ENCODE measurements at regions not wholly inside any gene's neighbourhood (a gene's known extent, or its start where the extent isn't known, plus 50 kb on each side); places are given as distances from the start of the nearest gene placed in this dataset.

GRCh38 chr11:103749158-103749557, 287.3 kb upstream of the DDI1 start:
- H3K27ac ChIP-seq (ENCODE audit: low read length): no peak overlapping the region
- no peaks in the 10 kb centered on the region for H3K4me1 ChIP-seq (ENCODE audit: insufficient read depth, low read length)
- intact Hi-C loops (cut with micrococcal nuclease): no loop called here
- no peak for TF ChIP-seq EZH2phosphoT487 (IDR thresholded peaks at IDR 0.05; ENCODE audit: borderline replicate concordance, low read length)
- no peak for TF ChIP-seq EZH2 (IDR thresholded peaks at IDR 0.05; ENCODE audit: low read length, unreplicated experiment)
- TF ChIP-seq, protein P1, sequence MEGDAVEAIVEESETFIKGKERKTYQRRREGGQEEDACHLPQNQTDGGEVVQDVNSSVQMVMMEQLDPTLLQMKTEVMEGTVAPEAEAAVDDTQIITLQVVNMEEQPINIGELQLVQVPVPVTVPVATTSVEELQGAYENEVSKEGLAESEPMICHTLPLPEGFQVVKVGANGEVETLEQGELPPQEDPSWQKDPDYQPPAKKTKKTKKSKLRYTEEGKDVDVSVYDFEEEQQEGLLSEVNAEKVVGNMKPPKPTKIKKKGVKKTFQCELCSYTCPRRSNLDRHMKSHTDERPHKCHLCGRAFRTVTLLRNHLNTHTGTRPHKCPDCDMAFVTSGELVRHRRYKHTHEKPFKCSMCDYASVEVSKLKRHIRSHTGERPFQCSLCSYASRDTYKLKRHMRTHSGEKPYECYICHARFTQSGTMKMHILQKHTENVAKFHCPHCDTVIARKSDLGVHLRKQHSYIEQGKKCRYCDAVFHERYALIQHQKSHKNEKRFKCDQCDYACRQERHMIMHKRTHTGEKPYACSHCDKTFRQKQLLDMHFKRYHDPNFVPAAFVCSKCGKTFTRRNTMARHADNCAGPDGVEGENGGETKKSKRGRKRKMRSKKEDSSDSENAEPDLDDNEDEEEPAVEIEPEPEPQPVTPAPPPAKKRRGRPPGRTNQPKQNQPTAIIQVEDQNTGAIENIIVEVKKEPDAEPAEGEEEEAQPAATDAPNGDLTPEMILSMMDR (conservative IDR thresholded peaks at IDR 0.05; ENCODE audit: low read depth, low read length): no peak
- H3K79me2 ChIP-seq (ENCODE audit: low read length): no peaks in the 10 kb centered on the region
- H3K36me3 ChIP-seq (ENCODE audit: low read depth, low read length): no peaks in the 10 kb centered on the region
- no peak overlapping the region for H3K9ac ChIP-seq (ENCODE audit: low read length)
- H3K9me3 ChIP-seq (ENCODE audit: low read length): no peaks in the 10 kb centered on the region
- no peak overlapping the region for H2AFZ ChIP-seq (ENCODE audit: low read length)
- H3K4me3 ChIP-seq (ENCODE audit: low read length): no peak overlapping the region
- ChIA-PET CTCF (no interaction called here), POLR2A (ENCODE audit: unreplicated experiment) (no interaction called here)
- no peak for DNase-seq
- no peak overlapping the region for H3K4me2 ChIP-seq (ENCODE audit: low read length)
- H3K9me2 ChIP-seq (replicated peaks; ENCODE audit: low read length): no peaks in the 10 kb centered on the region
- no peak for ATAC-seq
- H4K20me1 ChIP-seq (ENCODE audit: low read length): no peaks in the 10 kb centered on the region
- no TSS peak for BruUV-seq (replicated peaks)
- no peaks in the 10 kb centered on the region for H3F3A ChIP-seq (ENCODE audit: low read length, unreplicated experiment)
- H3K27me3 ChIP-seq (ENCODE audit: low read length): peaks cover 24% of the 10 kb centered on the region

GRCh38 chr11:103768816-103769215, 267.6 kb upstream of the DDI1 start:
- H3K27me3 ChIP-seq (ENCODE audit: low read length): no peaks in the 10 kb centered on the region
- H3K79me2 ChIP-seq (ENCODE audit: low read length): no peaks in the 10 kb centered on the region
- no peak for ATAC-seq
- 0 out of 2 replicates have a peak, but pooled peaks cover 7% of the 10 kb centered on the region for H3K9me2 ChIP-seq (replicated peaks; ENCODE audit: low read length)
- H2AFZ ChIP-seq (ENCODE audit: low read length): no peak overlapping the region
- POLR2A ChIA-PET (ENCODE audit: unreplicated experiment): no interaction called here
- no peaks in the 10 kb centered on the region for H4K20me1 ChIP-seq (ENCODE audit: low read length)
- no TSS peak for BruUV-seq (replicated peaks)
- H3K4me1 ChIP-seq (ENCODE audit: insufficient read depth, low read length): no peaks in the 10 kb centered on the region
- TF ChIP-seq EZH2 (IDR thresholded peaks at IDR 0.05; ENCODE audit: low read length, unreplicated experiment) (no peak), EZH2phosphoT487 (IDR thresholded peaks at IDR 0.05; ENCODE audit: borderline replicate concordance, low read length) (no peak)
- TF ChIP-seq, protein P1 (conservative IDR thresholded peaks at IDR 0.05; ENCODE audit: low read depth, low read length): no peak
- H3K27ac ChIP-seq (ENCODE audit: low read length): no peak overlapping the region
- H3F3A ChIP-seq (ENCODE audit: low read length, unreplicated experiment): no peaks in the 10 kb centered on the region
- H3K9me3 ChIP-seq (ENCODE audit: low read length): no peaks in the 10 kb centered on the region
- intact Hi-C loops (cut with micrococcal nuclease): no loop called here
- CTCF ChIA-PET: no interaction called here
- H3K4me3 ChIP-seq (ENCODE audit: low read length): no peak overlapping the region
- no peaks in the 10 kb centered on the region for H3K36me3 ChIP-seq (ENCODE audit: low read depth, low read length)
- H3K9ac ChIP-seq (ENCODE audit: low read length): no peak overlapping the region
- H3K4me2 ChIP-seq (ENCODE audit: low read length): no peak overlapping the region
- no peak for DNase-seq

DNA sequence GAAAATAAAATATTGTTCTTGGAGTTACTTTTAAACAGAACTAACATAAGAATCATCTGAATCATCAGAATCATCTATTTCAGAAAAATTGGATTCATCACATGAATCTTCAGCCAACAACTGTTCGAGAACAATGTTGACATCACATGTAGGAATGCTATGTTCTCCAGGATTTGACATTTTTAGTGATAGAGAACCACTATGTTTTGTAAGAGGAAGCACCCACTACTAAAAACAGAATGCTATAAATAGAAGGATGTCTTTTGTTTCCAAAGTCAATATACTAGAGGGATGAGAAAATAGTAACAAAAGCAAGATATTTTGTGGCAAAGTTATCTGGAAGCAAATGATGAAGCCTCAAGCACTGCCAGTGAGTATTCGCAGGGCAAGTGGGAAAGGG, 263.4 kb upstream of the DDI1 start:
- Histone ChIP-seq H4K20me1 (ENCODE audit: low read length) (no peaks in the 10 kb centered on the region), H3K4me3 (ENCODE audit: low read length) (no peak overlapping the region), H3K27me3 (ENCODE audit: low read length) (peaks cover 5% of the 10 kb centered on the region; the same call in 1 of the 2 replicates), H3K79me2 (ENCODE audit: low read length) (no peaks in the 10 kb centered on the region), H3K27ac (ENCODE audit: low read length) (no peak overlapping the region), H3K9me2 (replicated peaks; ENCODE audit: low read length) (no peaks in the 10 kb centered on the region), H3F3A (ENCODE audit: low read length, unreplicated experiment) (no peaks in the 10 kb centered on the region), H3K9ac (ENCODE audit: low read length) (no peak overlapping the region), H3K4me2 (ENCODE audit: low read length) (no peak overlapping the region), H3K36me3 (ENCODE audit: low read depth, low read length) (no peaks in the 10 kb centered on the region), H2AFZ (ENCODE audit: low read length) (no peak overlapping the region), H3K9me3 (ENCODE audit: low read length) (no peaks in the 10 kb centered on the region), H3K4me1 (ENCODE audit: insufficient read depth, low read length) (no peaks in the 10 kb centered on the region)
- TF ChIP-seq EZH2 (IDR thresholded peaks at IDR 0.05; ENCODE audit: low read length, unreplicated experiment) (no peak), EZH2phosphoT487 (IDR thresholded peaks at IDR 0.05; ENCODE audit: borderline replicate concordance, low read length) (no peak)
- TF ChIP-seq, protein P1 (conservative IDR thresholded peaks at IDR 0.05; ENCODE audit: low read depth, low read length): no peak
- ChIA-PET POLR2A (ENCODE audit: unreplicated experiment) (no interaction called here), CTCF (no interaction called here)
- BruUV-seq (replicated peaks): no TSS peak
- intact Hi-C loops (cut with micrococcal nuclease): no loop called here
- ATAC-seq (no peak), DNase-seq (no peak)
